ENCODE measurements at regions not wholly inside any gene's neighbourhood (a gene's known extent, or its start where the extent isn't known, plus 50 kb on each side); places are given as distances from the start of the nearest gene placed in this dataset.

GRCh38 chr17:17410357-17410756 lies 66.4 kb upstream of the MED9 start:
- no peak for TF ChIP-seq CTCF (conservative IDR thresholded peaks at IDR 0.05; ENCODE audit: low read length)
- no peak for TF ChIP-seq EZH2phosphoT487 (IDR thresholded peaks at IDR 0.05; ENCODE audit: borderline replicate concordance)

Measured in Loucy (cell line).